ENCODE measurements at regions not wholly inside any gene's neighbourhood (a gene's known extent, or its start where the extent isn't known, plus 50 kb on each side); places are given as distances from the start of the nearest gene placed in this dataset.
"Not testable (repeated sequence)": the region's sequence is repeated elsewhere in the genome, so short reads cannot be mapped to it uniquely, and the experiment has no call there.

- Histone ChIP-seq H3K4me2 (ENCODE audit: unreplicated experiment) (no peak overlapping the region), H3K9me3 (ENCODE audit: low read depth) (peaks cover 2% of the 10 kb centered on the region), H3K4me1 (ENCODE audit: insufficient read depth) (no peaks in the 10 kb centered on the region), H3K9ac (no peak overlapping the region), H4K20me1 (ENCODE audit: insufficient read depth) (no peaks in the 10 kb centered on the region), H3F3A (ENCODE audit: insufficient read depth) (no peaks in the 10 kb centered on the region), H3K27ac (no peak overlapping the region), H3K79me2 (ENCODE audit: insufficient read depth) (no peaks in the 10 kb centered on the region), H3K9me2 (ENCODE audit: insufficient read depth) (no peaks in the 10 kb centered on the region), H3K4me3 (no peak overlapping the region), H3K36me3 (ENCODE audit: low read depth) (no peaks in the 10 kb centered on the region), H3K27me3 (replicated peaks; ENCODE audit: insufficient read depth) (peaks cover 5% of the 10 kb centered on the region; the same call in 1 of the 2 replicates), H2AFZ (no peak overlapping the region)
- no peak for TF ChIP-seq EZH2 (IDR thresholded peaks at IDR 0.05; ENCODE audit: insufficient read depth, poor library complexity, severe bottlenecking)
- no peak for TF ChIP-seq EZH2phosphoT487 (IDR thresholded peaks at IDR 0.05; ENCODE audit: insufficient read depth, low read depth)
- in situ Hi-C loops (cut with MboI) = no loop called here
- no peak for DNase-seq
- 46 to 52% methylated on average over 5 of the region's 5 CpGs for WGBS, 2 experiments (ENCODE audit: low coverage in 1 of 2, low lambda C conversion rate in 2 of 2, missing lambda C conversion rate in 2 of 2)
Observed at GRCh38 chr18:11454040-11454439, 155.4 kb upstream of the SLC35G4 start.

GRCh38 chr18:11444169-11444568 is 165.2 kb upstream of the SLC35G4 start:
- in situ Hi-C loops (cut with MboI); H3K27me3 ChIP-seq (replicated peaks; ENCODE audit: insufficient read depth); H3K9ac ChIP-seq; H3K79me2 ChIP-seq (ENCODE audit: insufficient read depth); H3K4me2 ChIP-seq (ENCODE audit: unreplicated experiment); H3K4me3 ChIP-seq; H3K9me2 ChIP-seq (ENCODE audit: insufficient read depth); H3F3A ChIP-seq (ENCODE audit: insufficient read depth); DNase-seq; H3K36me3 ChIP-seq (ENCODE audit: low read depth); H3K4me1 ChIP-seq (ENCODE audit: insufficient read depth); H3K9me3 ChIP-seq (ENCODE audit: low read depth); H4K20me1 ChIP-seq (ENCODE audit: insufficient read depth); H2AFZ ChIP-seq; H3K27ac ChIP-seq: not testable (repeated sequence)
- 54 to 57% methylated on average over 4 of the region's 4 CpGs for WGBS, 2 experiments (ENCODE audit: low coverage in 1 of 2, low lambda C conversion rate in 2 of 2, missing lambda C conversion rate in 2 of 2)

DNA sequence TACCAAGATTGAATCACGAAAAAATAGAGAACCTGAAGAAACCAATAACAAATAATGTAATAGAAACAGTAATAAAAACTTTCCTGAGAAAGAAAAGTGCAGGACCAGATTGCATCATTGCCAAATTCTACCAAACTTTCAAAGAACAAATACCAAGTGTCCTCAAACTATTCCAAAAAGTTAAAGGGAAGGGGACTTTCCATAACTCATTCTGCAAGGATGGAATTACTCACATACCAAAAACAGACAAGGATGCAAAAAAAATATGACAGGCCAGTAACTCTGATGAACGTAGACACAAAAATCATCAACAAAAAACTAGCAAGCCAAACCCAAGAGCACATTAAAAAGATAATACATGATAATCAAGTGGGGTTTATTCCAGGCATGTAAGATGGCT is 172.3 kb upstream of the SLC35G4 start:
- TF ChIP-seq EZH2phosphoT487 (IDR thresholded peaks at IDR 0.05; ENCODE audit: insufficient read depth, low read depth) (no peak), EZH2 (IDR thresholded peaks at IDR 0.05; ENCODE audit: insufficient read depth, poor library complexity, severe bottlenecking) (no peak)
- no peak overlapping the region for H3K4me2 ChIP-seq (ENCODE audit: unreplicated experiment)
- no peaks in the 10 kb centered on the region for H3F3A ChIP-seq (ENCODE audit: insufficient read depth)
- no peak overlapping the region for H3K4me3 ChIP-seq
- no peak overlapping the region for H3K27ac ChIP-seq
- no peak overlapping the region for H2AFZ ChIP-seq
- H3K4me1 ChIP-seq (ENCODE audit: insufficient read depth) = no peaks in the 10 kb centered on the region
- no peaks in the 10 kb centered on the region for H3K36me3 ChIP-seq (ENCODE audit: low read depth)
- H3K79me2 ChIP-seq (ENCODE audit: insufficient read depth) = no peaks in the 10 kb centered on the region
- peaks cover 3% of the 10 kb centered on the region; the same call in 1 of the 2 replicates for H3K9me2 ChIP-seq (ENCODE audit: insufficient read depth)
- 19 to 22% methylated on average over 2 of the region's 2 CpGs for WGBS, 2 experiments (ENCODE audit: low coverage in 1 of 2, low lambda C conversion rate in 2 of 2, missing lambda C conversion rate in 2 of 2)
- H3K9me3 ChIP-seq (ENCODE audit: low read depth) = no peaks in the 10 kb centered on the region
- peaks cover 19% of the 10 kb centered on the region for H3K27me3 ChIP-seq (replicated peaks; ENCODE audit: insufficient read depth)
- H3K9ac ChIP-seq = no peak overlapping the region
- in situ Hi-C loops (cut with MboI) = no loop called here
- no peaks in the 10 kb centered on the region for H4K20me1 ChIP-seq (ENCODE audit: insufficient read depth)
- no peak for DNase-seq

- peaks cover 3% of the 10 kb centered on the region; the same call in 1 of the 2 replicates for H3K9me2 ChIP-seq (ENCODE audit: insufficient read depth)
- H3F3A ChIP-seq (ENCODE audit: insufficient read depth) = no peaks in the 10 kb centered on the region
- H3K9me3 ChIP-seq (ENCODE audit: low read depth) = no peaks in the 10 kb centered on the region
- no peaks in the 10 kb centered on the region for H3K36me3 ChIP-seq (ENCODE audit: low read depth)
- DNase-seq = no peak
- H4K20me1 ChIP-seq (ENCODE audit: insufficient read depth) = no peaks in the 10 kb centered on the region
- H3K9ac ChIP-seq = no peak overlapping the region
- no peaks in the 10 kb centered on the region for H3K4me1 ChIP-seq (ENCODE audit: insufficient read depth)
- 73 to 74% methylated on average over 26 to 36 of the region's 36 CpGs for WGBS, 2 experiments (ENCODE audit: low coverage in 1 of 2, low lambda C conversion rate in 2 of 2, missing lambda C conversion rate in 2 of 2)
- no peaks in the 10 kb centered on the region for H3K79me2 ChIP-seq (ENCODE audit: insufficient read depth)
- TF ChIP-seq EZH2 (IDR thresholded peaks at IDR 0.05; ENCODE audit: insufficient read depth, poor library complexity, severe bottlenecking) (no peak), EZH2phosphoT487 (IDR thresholded peaks at IDR 0.05; ENCODE audit: insufficient read depth, low read depth) (no peak)
- no peak overlapping the region for H3K27ac ChIP-seq
- H3K4me2 ChIP-seq (ENCODE audit: unreplicated experiment) = no peak overlapping the region
- no peak overlapping the region for H2AFZ ChIP-seq
- H3K27me3 ChIP-seq (replicated peaks; ENCODE audit: insufficient read depth) = peaks cover 19% of the 10 kb centered on the region
- in situ Hi-C loops (cut with MboI) = no loop called here
- H3K4me3 ChIP-seq = no peak overlapping the region
Observed at GRCh38 chr18:11432360-11432811, 177.0 kb upstream of the SLC35G4 start.

- Histone ChIP-seq H3K27me3 (replicated peaks; ENCODE audit: insufficient read depth) (no peaks in the 10 kb centered on the region), H3K9me2 (ENCODE audit: insufficient read depth) (peaks cover 3% of the 10 kb centered on the region; the same call in 1 of the 2 replicates), H2AFZ (no peak overlapping the region), H4K20me1 (ENCODE audit: insufficient read depth) (no peaks in the 10 kb centered on the region), H3K4me2 (ENCODE audit: unreplicated experiment) (no peak overlapping the region), H3K9me3 (ENCODE audit: low read depth) (no peaks in the 10 kb centered on the region), H3K4me1 (ENCODE audit: insufficient read depth) (no peaks in the 10 kb centered on the region), H3K36me3 (ENCODE audit: low read depth) (no peaks in the 10 kb centered on the region), H3F3A (ENCODE audit: insufficient read depth) (no peaks in the 10 kb centered on the region), H3K79me2 (ENCODE audit: insufficient read depth) (no peaks in the 10 kb centered on the region), H3K9ac (no peak overlapping the region), H3K27ac (no peak overlapping the region), H3K4me3 (no peak overlapping the region)
- in situ Hi-C loops (cut with MboI) = no loop called here
- TF ChIP-seq EZH2phosphoT487 (IDR thresholded peaks at IDR 0.05; ENCODE audit: insufficient read depth, low read depth) (no peak), EZH2 (IDR thresholded peaks at IDR 0.05; ENCODE audit: insufficient read depth, poor library complexity, severe bottlenecking) (no peak)
- 38 to 52% methylated on average over 2 of the region's 2 CpGs for WGBS, 2 experiments (ENCODE audit: low coverage in 1 of 2, low lambda C conversion rate in 2 of 2, missing lambda C conversion rate in 2 of 2)
- DNase-seq = no peak
Observed at GRCh38 chr18:11429876-11430275, 179.5 kb upstream of the SLC35G4 start.

Data from GM23248 (cell line).